ENCODE measurements at regions not wholly inside any gene's neighbourhood (a gene's known extent, or its start where the extent isn't known, plus 50 kb on each side); places are given as distances from the start of the nearest gene placed in this dataset.

DNA sequence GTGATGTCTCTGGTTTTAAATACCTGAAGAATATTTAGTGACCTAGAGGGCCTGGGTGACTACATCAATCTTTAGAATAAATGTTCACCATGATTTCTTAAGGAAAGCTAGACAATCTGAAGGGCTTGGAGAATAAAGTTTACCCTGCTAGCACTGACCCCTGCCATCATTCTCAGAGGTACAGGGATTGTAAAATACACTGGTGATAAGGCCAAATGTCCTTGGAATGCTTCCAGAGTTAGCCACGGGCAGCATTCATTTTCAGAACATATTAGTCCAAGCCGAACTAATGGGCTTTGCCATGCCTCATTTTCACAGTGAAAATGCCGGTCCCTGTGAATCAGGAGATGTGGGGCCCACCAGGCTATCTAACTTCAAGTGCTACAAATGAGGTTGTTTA lies 1381.7 kb upstream of the SEL1L start:
- TF ChIP-seq FOXP2 (optimal IDR thresholded peaks at IDR 0.05; ENCODE audit: borderline replicate concordance, extremely low read depth, extremely low read length, insufficient read depth): no peak
- TF ChIP-seq SIN3A (IDR thresholded peaks at IDR 0.05; ENCODE audit: borderline replicate concordance, insufficient read depth, low read length): no peak
- TF ChIP-seq POLR2AphosphoS5 (IDR thresholded peaks at IDR 0.05; ENCODE audit: low read depth, low read length): no peak
- no peak for TF ChIP-seq TAF1 (IDR thresholded peaks at IDR 0.05; ENCODE audit: borderline replicate concordance, insufficient read depth, low read length)
- TF ChIP-seq REST (IDR thresholded peaks at IDR 0.05; ENCODE audit: insufficient read depth in 1 of 2, low read depth in 2 of 2, low read length in 2 of 2): no peak

DNA sequence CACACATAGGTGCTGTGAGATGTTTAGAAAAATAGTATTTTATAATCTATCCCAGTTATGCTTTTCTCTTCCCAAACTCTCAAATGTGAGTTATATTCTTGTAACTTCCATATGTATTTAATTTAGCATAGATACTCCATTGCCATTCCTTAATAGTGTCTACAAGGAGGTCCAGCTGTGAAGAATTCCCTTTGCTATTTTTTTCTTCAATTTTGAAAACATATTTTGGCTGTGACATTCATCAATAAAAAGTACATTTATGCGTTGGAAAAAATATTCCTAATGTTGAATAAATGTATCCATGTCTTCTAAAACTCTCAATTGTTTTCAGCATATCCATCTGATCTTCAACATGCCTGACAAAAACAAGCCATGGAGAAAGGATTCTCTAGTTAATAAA lies 1402.0 kb upstream of the SEL1L start:
- TF ChIP-seq REST (IDR thresholded peaks at IDR 0.05; ENCODE audit: insufficient read depth in 1 of 2, low read depth in 2 of 2, low read length in 2 of 2) (no peak), TAF1 (IDR thresholded peaks at IDR 0.05; ENCODE audit: borderline replicate concordance, insufficient read depth, low read length) (no peak), SIN3A (IDR thresholded peaks at IDR 0.05; ENCODE audit: borderline replicate concordance, insufficient read depth, low read length) (no peak), FOXP2 (optimal IDR thresholded peaks at IDR 0.05; ENCODE audit: borderline replicate concordance, extremely low read depth, extremely low read length, insufficient read depth) (no peak), POLR2AphosphoS5 (IDR thresholded peaks at IDR 0.05; ENCODE audit: low read depth, low read length) (no peak)

- no peak for TF ChIP-seq REST (IDR thresholded peaks at IDR 0.05; ENCODE audit: insufficient read depth in 1 of 2, low read depth in 2 of 2, low read length in 2 of 2)
- no peak for TF ChIP-seq FOXP2 (optimal IDR thresholded peaks at IDR 0.05; ENCODE audit: borderline replicate concordance, extremely low read depth, extremely low read length, insufficient read depth)
- no peak for TF ChIP-seq TAF1 (IDR thresholded peaks at IDR 0.05; ENCODE audit: borderline replicate concordance, insufficient read depth, low read length)
- no peak for TF ChIP-seq POLR2AphosphoS5 (IDR thresholded peaks at IDR 0.05; ENCODE audit: low read depth, low read length)
- no peak for TF ChIP-seq SIN3A (IDR thresholded peaks at IDR 0.05; ENCODE audit: borderline replicate concordance, insufficient read depth, low read length)
Observed at GRCh38 chr14:82951171-82951570, 1417.5 kb upstream of the SEL1L start.

DNA sequence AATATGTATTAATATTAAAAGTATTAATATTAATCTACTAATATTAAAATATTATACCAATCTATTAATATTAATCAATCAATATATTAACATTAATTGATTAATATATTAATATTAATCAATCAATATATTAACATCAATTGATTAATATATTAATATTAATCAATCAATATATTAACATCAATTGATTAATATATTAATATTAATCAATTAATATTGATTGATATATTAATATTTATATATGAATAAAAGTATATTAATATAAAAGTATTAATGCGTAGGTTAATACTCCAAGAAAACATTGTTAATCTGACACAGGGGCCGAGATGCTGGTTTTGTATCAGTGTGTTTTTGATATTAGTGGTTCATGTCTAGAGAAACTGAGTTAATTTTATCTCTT lies 1430.1 kb upstream of the SEL1L start:
- TF ChIP-seq POLR2AphosphoS5 (IDR thresholded peaks at IDR 0.05; ENCODE audit: low read depth, low read length) (no peak), FOXP2 (optimal IDR thresholded peaks at IDR 0.05; ENCODE audit: borderline replicate concordance, extremely low read depth, extremely low read length, insufficient read depth) (no peak), REST (IDR thresholded peaks at IDR 0.05; ENCODE audit: insufficient read depth in 1 of 2, low read depth in 2 of 2, low read length in 2 of 2) (no peak), TAF1 (IDR thresholded peaks at IDR 0.05; ENCODE audit: borderline replicate concordance, insufficient read depth, low read length) (no peak), SIN3A (IDR thresholded peaks at IDR 0.05; ENCODE audit: borderline replicate concordance, insufficient read depth, low read length) (no peak)
